ENCODE measurements at regions not wholly inside any gene's neighbourhood (a gene's known extent, or its start where the extent isn't known, plus 50 kb on each side); places are given as distances from the start of the nearest gene placed in this dataset.

- TF ChIP-seq, protein P1, sequence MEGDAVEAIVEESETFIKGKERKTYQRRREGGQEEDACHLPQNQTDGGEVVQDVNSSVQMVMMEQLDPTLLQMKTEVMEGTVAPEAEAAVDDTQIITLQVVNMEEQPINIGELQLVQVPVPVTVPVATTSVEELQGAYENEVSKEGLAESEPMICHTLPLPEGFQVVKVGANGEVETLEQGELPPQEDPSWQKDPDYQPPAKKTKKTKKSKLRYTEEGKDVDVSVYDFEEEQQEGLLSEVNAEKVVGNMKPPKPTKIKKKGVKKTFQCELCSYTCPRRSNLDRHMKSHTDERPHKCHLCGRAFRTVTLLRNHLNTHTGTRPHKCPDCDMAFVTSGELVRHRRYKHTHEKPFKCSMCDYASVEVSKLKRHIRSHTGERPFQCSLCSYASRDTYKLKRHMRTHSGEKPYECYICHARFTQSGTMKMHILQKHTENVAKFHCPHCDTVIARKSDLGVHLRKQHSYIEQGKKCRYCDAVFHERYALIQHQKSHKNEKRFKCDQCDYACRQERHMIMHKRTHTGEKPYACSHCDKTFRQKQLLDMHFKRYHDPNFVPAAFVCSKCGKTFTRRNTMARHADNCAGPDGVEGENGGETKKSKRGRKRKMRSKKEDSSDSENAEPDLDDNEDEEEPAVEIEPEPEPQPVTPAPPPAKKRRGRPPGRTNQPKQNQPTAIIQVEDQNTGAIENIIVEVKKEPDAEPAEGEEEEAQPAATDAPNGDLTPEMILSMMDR (IDR thresholded peaks at IDR 0.05) = no peak
- no peak for TF ChIP-seq POLR2A (IDR thresholded peaks at IDR 0.05)
Measured at GRCh38 chr1:5662744-5663126, 329.5 kb downstream of the NPHP4 start.
